ENCODE measurements at regions not wholly inside any gene's neighbourhood (a gene's known extent, or its start where the extent isn't known, plus 50 kb on each side); places are given as distances from the start of the nearest gene placed in this dataset.
A peak's percentile ranks its signal among the peaks of the same experiment; 100 is the strongest.

- no peak for DNase-seq
Observed at GRCh38 chr13:107851670-107852069, 363.7 kb downstream of the LIG4 start.

DNA sequence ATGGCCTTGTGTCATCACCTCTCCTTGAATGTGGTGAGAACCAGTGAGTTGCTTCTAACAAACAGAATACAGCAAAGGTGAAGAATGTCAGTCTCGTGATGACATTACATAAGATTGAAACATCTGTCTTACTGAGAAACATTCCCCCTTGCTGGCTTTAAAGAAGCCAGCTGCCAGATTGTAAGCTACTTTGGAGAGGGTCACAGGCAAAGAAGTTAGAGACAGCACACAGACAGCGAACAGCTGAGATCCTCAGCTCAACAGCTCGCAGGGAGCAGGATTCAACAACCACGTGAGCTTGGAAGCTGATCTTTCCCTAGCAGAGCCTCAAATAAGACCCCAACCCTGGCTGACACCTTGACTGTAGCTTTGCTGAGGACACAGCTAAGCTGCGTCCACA, 367.9 kb downstream of the LIG4 start:
- no peak for DNase-seq

- no peak for DNase-seq
Observed at GRCh38 chr13:107846642-107847041, 368.7 kb downstream of the LIG4 start.

DNA sequence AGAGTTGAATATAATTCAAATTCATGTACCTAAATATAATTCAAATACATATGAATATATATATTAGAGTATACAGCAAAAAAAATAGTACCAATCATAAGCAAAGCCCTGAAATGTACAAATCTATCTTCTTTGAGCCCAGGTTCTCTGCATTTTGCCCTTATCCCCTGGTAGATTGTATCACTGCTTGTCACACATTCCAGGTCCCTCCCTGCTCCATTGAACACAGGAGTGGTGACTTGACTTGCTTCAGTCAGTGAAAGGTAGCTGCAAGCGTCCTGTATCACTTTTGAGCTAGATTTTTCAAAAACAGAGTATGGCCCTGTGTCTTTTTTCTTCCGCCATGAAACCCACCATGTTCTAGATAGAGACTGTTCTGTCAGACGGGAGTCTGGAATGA, 369.4 kb downstream of the LIG4 start:
- no peak for DNase-seq

DNA sequence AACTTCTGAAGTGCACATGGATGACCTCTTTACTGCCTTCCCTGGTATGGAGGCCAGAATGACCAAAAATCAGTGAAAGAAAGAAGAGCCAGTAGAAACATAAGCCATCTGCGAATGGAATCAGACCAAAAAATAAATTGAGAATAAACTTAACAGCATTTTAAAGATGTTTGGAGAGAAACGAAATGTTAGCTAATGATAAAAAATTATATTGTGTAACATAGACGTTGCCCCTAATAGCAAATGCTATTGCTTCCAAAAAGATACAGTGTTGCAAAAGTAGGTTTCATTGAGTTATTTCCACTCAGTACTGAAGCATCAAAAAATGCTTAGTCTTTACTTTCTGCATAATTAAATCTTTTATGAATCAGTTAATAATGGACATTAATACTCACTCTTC, 371.7 kb downstream of the LIG4 start:
- no peak for DNase-seq

DNA sequence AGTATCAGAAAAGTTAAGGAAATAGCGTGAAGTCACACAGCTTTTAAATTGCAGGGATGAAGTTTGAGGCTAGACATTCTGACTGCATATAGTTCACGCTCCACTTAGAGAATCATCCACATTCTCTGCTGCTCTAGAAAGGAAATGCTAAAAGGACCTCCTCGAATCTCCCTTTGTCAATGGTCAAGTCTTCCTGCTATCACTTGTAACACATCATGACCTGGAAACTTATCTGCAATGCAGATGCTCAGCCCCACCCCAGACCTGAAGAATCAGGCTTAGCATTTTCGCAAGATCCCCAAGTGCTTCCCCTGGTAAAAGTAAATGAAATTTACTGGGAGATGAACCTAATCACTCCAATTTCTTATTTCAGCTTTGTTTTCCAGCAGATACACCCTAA, 372.1 kb downstream of the LIG4 start:
- no peak for DNase-seq

DNA sequence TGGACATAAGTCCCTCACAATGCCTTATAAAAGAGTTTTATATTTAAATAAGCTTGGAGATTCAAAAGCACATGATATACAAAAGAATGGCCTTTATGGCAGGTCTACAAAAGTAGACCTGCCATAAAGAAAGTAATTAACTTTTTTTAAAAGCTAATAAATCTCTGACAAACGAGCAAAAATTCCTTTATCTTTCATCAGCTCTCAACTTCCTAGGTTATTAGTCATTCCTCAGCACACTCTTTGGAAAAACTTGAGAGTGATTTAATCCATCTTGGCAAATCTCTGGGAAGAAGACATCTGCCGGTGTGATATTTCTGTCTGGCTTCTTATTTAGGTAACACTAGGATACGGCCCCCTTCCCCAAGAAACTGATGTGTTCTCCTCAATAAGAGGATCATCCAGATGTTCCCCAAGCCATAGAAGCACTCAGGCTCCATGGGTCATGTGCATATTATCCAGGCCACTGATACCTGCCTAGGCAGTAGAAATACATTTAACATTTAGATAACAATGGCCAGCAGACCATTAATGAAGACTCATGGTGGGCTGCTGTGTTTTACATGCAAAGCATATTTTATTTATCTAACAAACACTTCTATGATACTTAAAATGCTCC, 372.7 kb downstream of the LIG4 start:
- peak; percentile 61 for DNase-seq

GRCh38 chr13:107838588-107839161, 376.7 kb downstream of the LIG4 start:
- no peak for DNase-seq

GRCh38 chr13:107836685-107837084, 378.7 kb downstream of the LIG4 start:
- no peak for DNase-seq

DNA sequence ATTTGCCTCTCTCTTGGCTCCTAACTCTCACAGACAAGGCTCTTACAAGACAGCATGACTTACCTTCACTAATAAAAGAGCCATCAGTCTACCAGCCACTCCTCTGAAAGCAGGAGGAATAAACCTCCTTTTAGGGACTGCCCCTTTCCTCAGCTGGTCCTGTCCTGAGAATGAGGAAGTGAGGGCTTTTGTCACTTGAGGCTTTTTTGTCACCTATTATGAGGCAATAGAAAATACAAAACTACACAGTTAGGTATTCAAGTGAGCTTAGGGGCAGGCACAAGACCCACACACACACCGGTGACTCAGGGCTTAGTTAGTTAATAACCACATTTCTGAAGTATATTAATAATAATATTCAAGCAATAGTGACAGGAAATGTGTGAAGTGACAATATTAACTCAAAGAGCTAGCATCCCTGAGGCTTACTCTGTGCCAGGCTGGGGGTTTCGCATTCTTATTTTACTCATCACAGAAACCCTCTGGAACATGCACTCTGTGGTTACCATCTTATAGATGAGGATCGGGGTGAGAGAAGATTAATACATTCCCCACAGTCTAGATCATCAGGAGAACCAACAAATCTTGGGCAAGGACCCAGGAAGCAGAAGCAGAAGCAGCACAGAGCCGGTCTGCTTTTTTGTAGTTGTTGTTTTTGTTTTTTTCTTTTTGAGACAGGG, 379.9 kb downstream of the LIG4 start:
- peak; percentile 81 for DNase-seq

DNA sequence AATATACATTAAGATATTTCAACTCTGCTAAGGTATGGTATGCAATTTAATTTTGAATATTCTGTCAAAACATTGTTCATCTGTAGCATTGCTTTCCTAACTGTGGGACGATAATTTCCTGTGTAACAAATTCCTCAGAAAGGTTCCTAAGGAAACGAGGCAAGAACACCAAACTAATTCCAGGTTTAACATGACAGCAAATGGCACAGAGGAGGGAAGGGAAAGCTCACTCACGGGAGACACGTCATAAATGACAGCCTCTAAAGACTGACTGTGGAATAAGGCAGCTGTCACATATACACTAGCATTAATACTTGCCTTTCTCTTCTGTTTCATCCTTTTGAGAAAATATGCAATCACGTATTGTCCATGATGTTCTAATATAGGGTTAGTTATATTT, 380.6 kb downstream of the LIG4 start:
- DNase-seq = peak; percentile 32

DNA sequence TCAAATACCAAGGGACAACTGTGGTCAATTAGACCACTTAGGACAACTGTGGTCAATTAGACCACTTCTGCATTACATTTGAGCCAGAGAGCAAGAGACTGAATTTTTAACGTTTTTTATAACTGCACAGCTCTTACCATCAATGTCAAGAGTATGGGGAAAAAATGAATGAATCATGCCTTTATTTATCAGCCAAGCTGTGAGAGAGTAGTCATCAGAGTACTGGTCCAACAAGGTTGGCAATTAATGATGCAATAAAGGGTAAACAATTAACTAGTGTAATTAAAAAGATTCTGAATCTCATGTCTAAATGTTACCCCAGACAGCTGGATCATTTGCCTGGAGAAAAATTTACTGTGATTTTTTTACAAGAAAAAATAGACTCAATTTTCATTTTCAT, 381.1 kb downstream of the LIG4 start:
- peak; percentile 8 for DNase-seq

GRCh38 chr13:107832500-107833100, 382.7 kb downstream of the LIG4 start:
- no peak for DNase-seq

DNA sequence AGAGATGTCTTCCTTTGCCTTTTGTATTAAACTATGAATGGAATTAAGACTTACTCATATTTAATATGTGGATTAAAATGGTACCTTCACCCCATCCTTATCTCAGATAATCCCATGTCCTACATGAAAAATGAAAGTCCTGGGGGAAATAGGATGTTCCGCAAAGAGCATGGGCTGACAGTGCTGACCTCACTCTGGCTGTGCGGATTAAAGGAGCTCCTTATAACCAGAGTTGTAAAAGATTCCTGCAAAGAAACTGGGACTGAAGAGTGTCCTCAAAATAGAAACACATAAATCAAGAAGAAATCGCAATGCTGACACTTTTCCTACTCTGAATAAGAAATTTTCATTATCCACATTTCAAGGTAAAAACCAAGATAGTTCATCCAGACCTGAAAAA, 384.5 kb downstream of the LIG4 start:
- no peak for DNase-seq

GRCh38 chr13:107827840-107828549, 387.3 kb downstream of the LIG4 start:
- DNase-seq = no peak

DNA sequence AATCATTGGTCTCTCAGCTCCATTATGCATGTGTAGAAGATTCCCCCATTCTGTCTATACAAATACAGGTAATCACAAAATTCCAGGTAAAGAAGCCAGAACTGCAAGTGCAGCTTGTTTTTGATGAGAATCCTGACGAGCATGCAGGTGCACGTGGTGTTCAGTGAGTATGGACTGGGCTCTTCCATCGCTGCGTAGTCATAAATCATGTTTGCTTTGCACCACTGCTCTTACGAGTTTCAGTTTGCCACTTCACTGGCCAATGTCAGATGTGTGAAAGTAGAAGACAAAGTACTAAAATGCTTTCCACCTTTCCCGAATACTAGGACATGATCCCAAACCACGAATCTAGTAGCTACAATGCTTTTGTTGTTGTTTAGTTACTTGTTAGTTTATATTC, 390.7 kb downstream of the LIG4 start:
- DNase-seq = no peak

GRCh38 chr13:107822006-107822405, 393.3 kb downstream of the LIG4 start:
- no peak for DNase-seq

DNA sequence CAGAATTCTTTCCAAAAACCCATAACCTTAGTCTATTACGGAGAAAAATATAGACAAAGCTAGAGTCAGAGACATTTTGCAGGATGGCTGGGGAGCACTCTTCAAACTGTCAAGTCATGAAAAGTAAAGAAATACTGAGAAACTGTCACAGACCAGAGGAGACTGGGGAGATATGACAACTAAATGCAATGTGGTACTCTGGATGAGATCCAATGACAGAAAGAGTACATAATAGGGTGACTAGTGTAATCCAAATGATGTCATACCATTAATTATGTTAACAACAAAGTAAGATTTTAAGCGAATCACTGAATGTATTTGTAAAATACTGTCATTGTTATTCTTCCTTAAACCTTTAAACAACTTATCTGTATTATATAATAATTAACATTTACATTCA, 393.8 kb downstream of the LIG4 start:
- DNase-seq = no peak

GRCh38 chr13:107819071-107819470, 396.3 kb downstream of the LIG4 start:
- no peak for DNase-seq

- DNase-seq = no peak
Observed at GRCh38 chr13:107817647-107818287, 397.6 kb downstream of the LIG4 start.

DNA sequence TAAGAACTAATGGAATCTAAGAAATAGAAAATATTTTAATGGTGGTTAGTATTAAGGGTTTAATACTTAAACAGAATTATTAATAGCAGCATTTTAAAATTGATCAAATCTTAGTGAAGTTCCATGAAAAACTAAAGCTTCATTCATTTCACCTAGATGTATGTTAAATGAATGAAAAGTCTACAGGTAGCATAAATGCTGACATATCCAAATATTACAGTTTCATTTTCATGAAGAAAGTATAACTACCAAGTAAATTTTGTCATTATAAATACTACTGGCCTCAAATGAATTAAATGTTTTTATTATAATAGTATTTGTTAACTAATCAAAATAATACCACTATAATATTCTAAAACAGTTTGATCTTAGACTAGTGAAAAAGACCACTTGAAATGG, 403.3 kb downstream of the LIG4 start:
- DNase-seq = no peak

DNA sequence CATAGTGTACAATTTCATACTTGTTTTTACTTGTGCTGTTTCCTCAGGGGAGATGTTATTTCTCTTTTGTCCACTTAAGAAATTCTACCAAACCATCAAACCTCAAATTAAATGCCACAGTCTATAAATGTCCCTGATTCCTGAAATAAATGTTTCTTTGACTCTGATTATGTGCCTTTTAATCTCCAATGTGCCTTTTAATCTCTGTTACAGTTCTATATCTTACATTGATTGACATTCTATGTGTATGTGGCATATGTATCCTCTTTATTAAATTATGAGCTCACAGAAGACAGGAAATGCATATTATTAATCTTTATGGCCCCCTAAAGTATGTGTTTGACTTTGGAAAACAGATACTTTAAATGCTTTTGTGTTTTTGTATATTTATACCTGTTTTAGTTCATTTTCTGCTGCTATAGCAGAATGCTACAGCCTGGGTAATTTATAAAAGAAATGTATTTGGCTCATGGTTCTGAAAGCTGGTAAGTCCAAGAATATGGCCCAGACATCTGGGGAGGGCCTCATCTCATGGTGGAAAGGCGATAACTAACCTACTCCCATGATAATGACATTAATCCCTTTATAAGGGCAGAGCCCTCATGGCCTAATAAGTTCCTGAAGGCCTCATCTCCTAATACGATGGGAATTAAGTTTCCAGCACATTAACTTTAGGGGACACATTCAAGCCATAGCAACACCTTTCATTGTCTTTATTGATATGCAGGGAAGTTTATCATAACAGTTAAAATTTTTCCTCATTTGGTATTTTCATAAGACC, 403.9 kb downstream of the LIG4 start:
- DNase-seq = no peak

All from fibroblast of skin of right quadriceps (primary cell).